ENCODE measurements at regions not wholly inside any gene's neighbourhood (a gene's known extent, or its start where the extent isn't known, plus 50 kb on each side); places are given as distances from the start of the nearest gene placed in this dataset.

DNA sequence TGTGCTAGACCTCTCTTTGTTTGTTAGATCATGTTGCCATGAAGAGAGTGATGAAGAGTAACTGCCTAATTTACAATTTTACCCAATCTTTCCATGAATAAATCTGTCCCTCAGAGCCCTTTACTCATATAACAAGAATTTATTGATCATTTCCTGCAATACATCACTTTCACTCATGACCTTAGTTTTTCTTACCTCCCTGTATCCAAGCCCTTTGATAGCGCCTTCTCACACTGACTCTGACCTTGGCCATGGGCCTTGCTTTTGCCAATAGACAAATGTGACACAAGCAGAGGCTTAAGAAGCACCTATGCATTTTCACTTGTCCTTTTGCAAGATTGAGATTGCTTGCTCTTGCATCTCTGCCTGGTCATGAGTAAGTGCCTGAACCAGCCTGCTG, 288.1 kb downstream of the NNT start:
- Histone ChIP-seq H3K4me1 (ENCODE audit: control insufficient read depth in 1 of 2, insufficient read depth in 2 of 2, low read length in 2 of 2) (no peaks in the 10 kb centered on the region), H3K9me2 (ENCODE audit: insufficient read depth) (no peaks in the 10 kb centered on the region), H2AFZ (ENCODE audit: low read depth, low read length, poor library complexity, severe bottlenecking) (no peak overlapping the region), H3K4me2 (ENCODE audit: low read length) (no peak overlapping the region), H3K79me2 (ENCODE audit: insufficient read depth, low read length) (no peaks in the 10 kb centered on the region), H3K27me3 (ENCODE audit: insufficient read depth, low read length) (no peaks in the 10 kb centered on the region), H3K9ac (ENCODE audit: low read length) (no peak overlapping the region), H3K9me3 (ENCODE audit: control insufficient read depth in 1 of 2, insufficient read depth in 1 of 2, low read depth in 1 of 2, low read length in 2 of 2) (no peaks in the 10 kb centered on the region), H4K20me1 (ENCODE audit: insufficient read depth) (no peaks in the 10 kb centered on the region), H3K27ac (ENCODE audit: low read depth, low read length) (no peak overlapping the region), H3K36me3 (ENCODE audit: control insufficient read depth in 1 of 2, insufficient read depth in 2 of 2, low read length in 2 of 2) (no peaks in the 10 kb centered on the region), H3K4me3 (replicated peaks in 1 of 2; ENCODE audit: low read depth in 1 of 2, low read length in 2 of 2) (no peak overlapping the region)
- TF ChIP-seq, protein P1, sequence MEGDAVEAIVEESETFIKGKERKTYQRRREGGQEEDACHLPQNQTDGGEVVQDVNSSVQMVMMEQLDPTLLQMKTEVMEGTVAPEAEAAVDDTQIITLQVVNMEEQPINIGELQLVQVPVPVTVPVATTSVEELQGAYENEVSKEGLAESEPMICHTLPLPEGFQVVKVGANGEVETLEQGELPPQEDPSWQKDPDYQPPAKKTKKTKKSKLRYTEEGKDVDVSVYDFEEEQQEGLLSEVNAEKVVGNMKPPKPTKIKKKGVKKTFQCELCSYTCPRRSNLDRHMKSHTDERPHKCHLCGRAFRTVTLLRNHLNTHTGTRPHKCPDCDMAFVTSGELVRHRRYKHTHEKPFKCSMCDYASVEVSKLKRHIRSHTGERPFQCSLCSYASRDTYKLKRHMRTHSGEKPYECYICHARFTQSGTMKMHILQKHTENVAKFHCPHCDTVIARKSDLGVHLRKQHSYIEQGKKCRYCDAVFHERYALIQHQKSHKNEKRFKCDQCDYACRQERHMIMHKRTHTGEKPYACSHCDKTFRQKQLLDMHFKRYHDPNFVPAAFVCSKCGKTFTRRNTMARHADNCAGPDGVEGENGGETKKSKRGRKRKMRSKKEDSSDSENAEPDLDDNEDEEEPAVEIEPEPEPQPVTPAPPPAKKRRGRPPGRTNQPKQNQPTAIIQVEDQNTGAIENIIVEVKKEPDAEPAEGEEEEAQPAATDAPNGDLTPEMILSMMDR (IDR thresholded peaks at IDR 0.05 in 2 of 3, conservative IDR thresholded peaks at IDR 0.05 in 1 of 3; ENCODE audit: borderline replicate concordance in 1 of 3, insufficient read depth in 1 of 3, low read depth in 2 of 3, low read length in 2 of 3), result no peak
- TF ChIP-seq, protein P2, sequence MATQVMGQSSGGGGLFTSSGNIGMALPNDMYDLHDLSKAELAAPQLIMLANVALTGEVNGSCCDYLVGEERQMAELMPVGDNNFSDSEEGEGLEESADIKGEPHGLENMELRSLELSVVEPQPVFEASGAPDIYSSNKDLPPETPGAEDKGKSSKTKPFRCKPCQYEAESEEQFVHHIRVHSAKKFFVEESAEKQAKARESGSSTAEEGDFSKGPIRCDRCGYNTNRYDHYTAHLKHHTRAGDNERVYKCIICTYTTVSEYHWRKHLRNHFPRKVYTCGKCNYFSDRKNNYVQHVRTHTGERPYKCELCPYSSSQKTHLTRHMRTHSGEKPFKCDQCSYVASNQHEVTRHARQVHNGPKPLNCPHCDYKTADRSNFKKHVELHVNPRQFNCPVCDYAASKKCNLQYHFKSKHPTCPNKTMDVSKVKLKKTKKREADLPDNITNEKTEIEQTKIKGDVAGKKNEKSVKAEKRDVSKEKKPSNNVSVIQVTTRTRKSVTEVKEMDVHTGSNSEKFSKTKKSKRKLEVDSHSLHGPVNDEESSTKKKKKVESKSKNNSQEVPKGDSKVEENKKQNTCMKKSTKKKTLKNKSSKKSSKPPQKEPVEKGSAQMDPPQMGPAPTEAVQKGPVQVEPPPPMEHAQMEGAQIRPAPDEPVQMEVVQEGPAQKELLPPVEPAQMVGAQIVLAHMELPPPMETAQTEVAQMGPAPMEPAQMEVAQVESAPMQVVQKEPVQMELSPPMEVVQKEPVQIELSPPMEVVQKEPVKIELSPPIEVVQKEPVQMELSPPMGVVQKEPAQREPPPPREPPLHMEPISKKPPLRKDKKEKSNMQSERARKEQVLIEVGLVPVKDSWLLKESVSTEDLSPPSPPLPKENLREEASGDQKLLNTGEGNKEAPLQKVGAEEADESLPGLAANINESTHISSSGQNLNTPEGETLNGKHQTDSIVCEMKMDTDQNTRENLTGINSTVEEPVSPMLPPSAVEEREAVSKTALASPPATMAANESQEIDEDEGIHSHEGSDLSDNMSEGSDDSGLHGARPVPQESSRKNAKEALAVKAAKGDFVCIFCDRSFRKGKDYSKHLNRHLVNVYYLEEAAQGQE (IDR thresholded peaks at IDR 0.05; ENCODE audit: low read depth), result no peak
- TF ChIP-seq FOSL1 (IDR thresholded peaks at IDR 0.05; ENCODE audit: low read depth), result no peak
- no peak for TF ChIP-seq RAD21 (IDR thresholded peaks at IDR 0.05; ENCODE audit: low read depth)
- TF ChIP-seq, protein P3, sequence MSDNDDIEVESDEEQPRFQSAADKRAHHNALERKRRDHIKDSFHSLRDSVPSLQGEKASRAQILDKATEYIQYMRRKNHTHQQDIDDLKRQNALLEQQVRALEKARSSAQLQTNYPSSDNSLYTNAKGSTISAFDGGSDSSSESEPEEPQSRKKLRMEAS (IDR thresholded peaks at IDR 0.05), result no peak
- no peak for TF ChIP-seq SRF (IDR thresholded peaks at IDR 0.05; ENCODE audit: low read depth)
- no peak for TF ChIP-seq EZH2phosphoT487 (IDR thresholded peaks at IDR 0.05; ENCODE audit: borderline replicate concordance)
- no peak for ATAC-seq
- ChIA-PET POLR2A (no interaction called here), CTCF (no interaction called here), RAD21 (ENCODE audit: low non-redundant PET in 1 of 2, low total read pairs in 2 of 2, uncharacterized antibody in 2 of 2, unreplicated experiment in 2 of 2) (no interaction called here)
- BruUV-seq (replicated peaks), result no TSS peak
- intact Hi-C loops (cut with micrococcal nuclease), result no loop called here
- no peak for DNase-seq (ENCODE audit: low read depth, low spot score)
